ENCODE measurements at regions not wholly inside any gene's neighbourhood (a gene's known extent, or its start where the extent isn't known, plus 50 kb on each side); places are given as distances from the start of the nearest gene placed in this dataset.

GRCh38 chr15:62446984-62447383 lies 281.9 kb upstream of the C2CD4B start:
- Histone ChIP-seq H3K4me1 (no peaks in the 10 kb centered on the region), H3K4me3 (no peak overlapping the region), H3K9me3 (no peaks in the 10 kb centered on the region), H3K27me3 (no peaks in the 10 kb centered on the region), H3K27ac (no peak overlapping the region), H3K36me3 (no peaks in the 10 kb centered on the region)
- intact Hi-C loops (cut with DNase I), result no loop called here
- 95% methylated on average over 5 of the region's 5 CpGs for WGBS (ENCODE audit: insufficient coverage, low coverage, low lambda C conversion rate, missing lambda C conversion rate)
- no peak for DNase-seq
- TF ChIP-seq CTCF (IDR thresholded peaks at IDR 0.05), result no peak
- no peak for TF ChIP-seq POLR2A (IDR thresholded peaks at IDR 0.05)
- no peak for ATAC-seq

- Histone ChIP-seq H3K27ac (no peak overlapping the region), H3K9me3 (no peaks in the 10 kb centered on the region), H3K4me3 (no peak overlapping the region), H3K27me3 (no peaks in the 10 kb centered on the region), H3K36me3 (no peaks in the 10 kb centered on the region), H3K4me1 (no peaks in the 10 kb centered on the region)
- intact Hi-C loops (cut with DNase I), result no loop called here
- DNase-seq (no peak), ATAC-seq (no peak)
- TF ChIP-seq CTCF (IDR thresholded peaks at IDR 0.05), result no peak
- TF ChIP-seq POLR2A (IDR thresholded peaks at IDR 0.05), result no peak
- 91% methylated on average over 4 of the region's 7 CpGs for WGBS (ENCODE audit: insufficient coverage, low coverage, low lambda C conversion rate, missing lambda C conversion rate)
Observed at GRCh38 chr15:62447742-62448141, 282.7 kb upstream of the C2CD4B start.

GRCh38 chr15:62449638-62450037 lies 284.6 kb upstream of the C2CD4B start:
- DNase-seq, result no peak
- Histone ChIP-seq H3K27me3 (no peaks in the 10 kb centered on the region), H3K36me3 (no peaks in the 10 kb centered on the region), H3K27ac (no peak overlapping the region), H3K4me3 (no peak overlapping the region), H3K4me1 (no peaks in the 10 kb centered on the region), H3K9me3 (no peaks in the 10 kb centered on the region)
- TF ChIP-seq CTCF (IDR thresholded peaks at IDR 0.05), result no peak
- no peak for TF ChIP-seq POLR2A (IDR thresholded peaks at IDR 0.05)
- intact Hi-C loops (cut with DNase I), result no loop called here
- 90% methylated on average over 1 of the region's 1 CpG for WGBS (ENCODE audit: insufficient coverage, low coverage, low lambda C conversion rate, missing lambda C conversion rate)
- no peak for ATAC-seq

GRCh38 chr15:62450061-62450460 lies 285.0 kb upstream of the C2CD4B start:
- ATAC-seq (no peak), DNase-seq (no peak)
- Histone ChIP-seq H3K4me3 (no peak overlapping the region), H3K27me3 (no peaks in the 10 kb centered on the region), H3K27ac (no peak overlapping the region), H3K4me1 (no peaks in the 10 kb centered on the region), H3K36me3 (no peaks in the 10 kb centered on the region), H3K9me3 (no peaks in the 10 kb centered on the region)
- no peak for TF ChIP-seq POLR2A (IDR thresholded peaks at IDR 0.05)
- no peak for TF ChIP-seq CTCF (IDR thresholded peaks at IDR 0.05)
- WGBS (ENCODE audit: insufficient coverage, low coverage, low lambda C conversion rate, missing lambda C conversion rate), result 93% methylated on average over 10 of the region's 10 CpGs
- intact Hi-C loops (cut with DNase I), result no loop called here

- no peak overlapping the region for H3K4me3 ChIP-seq
- DNase-seq (no peak), ATAC-seq (no peak)
- H3K4me1 ChIP-seq, result no peaks in the 10 kb centered on the region
- no peaks in the 10 kb centered on the region for H3K27me3 ChIP-seq
- H3K36me3 ChIP-seq, result no peaks in the 10 kb centered on the region
- no peak for TF ChIP-seq POLR2A (IDR thresholded peaks at IDR 0.05)
- no peak for TF ChIP-seq CTCF (IDR thresholded peaks at IDR 0.05)
- no peaks in the 10 kb centered on the region for H3K9me3 ChIP-seq
- 84% methylated on average over 6 of the region's 9 CpGs for WGBS (ENCODE audit: insufficient coverage, low coverage, low lambda C conversion rate, missing lambda C conversion rate)
- H3K27ac ChIP-seq, result no peak overlapping the region
- intact Hi-C loops (cut with DNase I), result no loop called here
Observed at GRCh38 chr15:62452026-62452425, 286.9 kb upstream of the C2CD4B start.
